Transverse colon (tissue), 3 donors: ENCODE measurements at regions not wholly inside any gene's neighbourhood (a gene's known extent, or its start where the extent isn't known, plus 50 kb on each side); places are given as distances from the start of the nearest gene placed in this dataset.

Experiments
- CTCF ChIP-seq, 5 experiments: fragments of 200-600 bp in 3 of 5; fragments of 450-650 bp in 2 of 5; sonication (generic) in 3 of 5; IDR thresholded peaks; 1 replicate in 2 of 5; 2 replicates in 3 of 5; pipeline ENCODE4 v1.5.1; 2016 to 2017; ENCODE audit warnings: antibody characterized with exemption in 5 of 5, inconsistent platforms in 3 of 5, mild to moderate bottlenecking in 2 of 5, moderate library complexity in 1 of 5
- EP300 ChIP-seq: sonication (generic); formaldehyde crosslinking; IDR thresholded peaks from one replicate; pipeline ENCODE4 v1.6.1; 2017; ENCODE audit warnings: antibody characterized with exemption, low read depth
- POLR2A ChIP-seq: fragments of 450-650 bp; IDR thresholded peaks from one replicate; pipeline ENCODE4 v1.6.1; 2016; ENCODE audit warnings: antibody characterized with exemption, mild to moderate bottlenecking, moderate library complexity

- TF ChIP-seq EP300 (no peak), CTCF (IDR thresholded peaks at IDR 0.05) (no peak), POLR2A (no peak)
These were observed 1193.8 kb downstream of the SLITRK1 start for GRCh38 chr13:82688400-82688994.
